ENCODE measurements at regions not wholly inside any gene's neighbourhood (a gene's known extent, or its start where the extent isn't known, plus 50 kb on each side); places are given as distances from the start of the nearest gene placed in this dataset.

- TF ChIP-seq ZFP3 (CRISPR knock-in tag; IDR thresholded peaks at IDR 0.05) (no peak), BACH2 (CRISPR knock-in tag; IDR thresholded peaks at IDR 0.05; ENCODE audit: borderline replicate concordance) (no peak), ARNTL (CRISPR knock-in tag; IDR thresholded peaks at IDR 0.05; ENCODE audit: borderline replicate concordance, low read depth) (no peak), ZNF70 (CRISPR knock-in tag; IDR thresholded peaks at IDR 0.05) (no peak), RARB (CRISPR knock-in tag; IDR thresholded peaks at IDR 0.05) (no peak), ZNF8 (CRISPR knock-in tag; IDR thresholded peaks at IDR 0.05) (no peak), TSHZ2 (CRISPR knock-in tag; IDR thresholded peaks at IDR 0.05) (no peak), ZFP30 (CRISPR knock-in tag; IDR thresholded peaks at IDR 0.05) (no peak), PATZ1 (CRISPR knock-in tag; IDR thresholded peaks at IDR 0.05; ENCODE audit: borderline replicate concordance) (no peak), ZC3H10 (CRISPR knock-in tag; IDR thresholded peaks at IDR 0.05) (no peak), TOX (CRISPR knock-in tag; IDR thresholded peaks at IDR 0.05; ENCODE audit: borderline replicate concordance) (no peak), PPARA (CRISPR knock-in tag; IDR thresholded peaks at IDR 0.05; ENCODE audit: borderline replicate concordance) (no peak)
- TF ChIP-seq, protein P1, sequence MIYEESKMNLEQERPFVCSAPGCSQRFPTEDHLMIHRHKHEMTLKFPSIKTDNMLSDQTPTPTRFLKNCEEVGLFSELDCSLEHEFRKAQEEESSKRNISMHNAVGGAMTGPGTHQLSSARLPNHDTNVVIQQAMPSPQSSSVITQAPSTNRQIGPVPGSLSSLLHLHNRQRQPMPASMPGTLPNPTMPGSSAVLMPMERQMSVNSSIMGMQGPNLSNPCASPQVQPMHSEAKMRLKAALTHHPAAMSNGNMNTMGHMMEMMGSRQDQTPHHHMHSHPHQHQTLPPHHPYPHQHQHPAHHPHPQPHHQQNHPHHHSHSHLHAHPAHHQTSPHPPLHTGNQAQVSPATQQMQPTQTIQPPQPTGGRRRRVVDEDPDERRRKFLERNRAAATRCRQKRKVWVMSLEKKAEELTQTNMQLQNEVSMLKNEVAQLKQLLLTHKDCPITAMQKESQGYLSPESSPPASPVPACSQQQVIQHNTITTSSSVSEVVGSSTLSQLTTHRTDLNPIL (CRISPR knock-in tag; IDR thresholded peaks at IDR 0.05; ENCODE audit: low read depth), result no peak
Measured at GRCh38 chr1:244137276-244137675, 86.2 kb downstream of the ZBTB18 start.

All from SK-N-SH treated with all-trans-retinoic acid at 6 μM for 48 hours (cell line).